ENCODE measurements at regions not wholly inside any gene's neighbourhood (a gene's known extent, or its start where the extent isn't known, plus 50 kb on each side); places are given as distances from the start of the nearest gene placed in this dataset.

DNA sequence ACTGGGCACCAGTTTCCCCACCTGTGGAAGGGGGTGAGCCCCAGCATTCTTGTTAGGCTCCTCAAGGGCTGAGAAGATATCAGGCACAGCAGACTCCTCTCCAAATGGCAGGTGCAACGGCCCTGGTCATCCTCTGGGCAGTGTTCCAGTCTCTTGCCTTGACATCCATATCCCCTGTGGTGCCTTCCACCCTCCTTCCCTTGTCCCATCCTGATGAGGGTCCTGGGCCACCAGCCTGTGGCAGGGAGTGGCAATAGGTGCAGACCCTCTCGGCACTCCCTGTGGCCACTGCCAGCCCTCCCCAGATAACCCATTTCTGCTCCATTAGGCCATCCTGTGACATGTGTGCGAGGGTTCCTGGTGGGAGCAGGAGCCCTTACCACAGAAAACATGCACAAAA, 78.8 kb upstream of the NECTIN1 start:
- TF ChIP-seq, protein P1, sequence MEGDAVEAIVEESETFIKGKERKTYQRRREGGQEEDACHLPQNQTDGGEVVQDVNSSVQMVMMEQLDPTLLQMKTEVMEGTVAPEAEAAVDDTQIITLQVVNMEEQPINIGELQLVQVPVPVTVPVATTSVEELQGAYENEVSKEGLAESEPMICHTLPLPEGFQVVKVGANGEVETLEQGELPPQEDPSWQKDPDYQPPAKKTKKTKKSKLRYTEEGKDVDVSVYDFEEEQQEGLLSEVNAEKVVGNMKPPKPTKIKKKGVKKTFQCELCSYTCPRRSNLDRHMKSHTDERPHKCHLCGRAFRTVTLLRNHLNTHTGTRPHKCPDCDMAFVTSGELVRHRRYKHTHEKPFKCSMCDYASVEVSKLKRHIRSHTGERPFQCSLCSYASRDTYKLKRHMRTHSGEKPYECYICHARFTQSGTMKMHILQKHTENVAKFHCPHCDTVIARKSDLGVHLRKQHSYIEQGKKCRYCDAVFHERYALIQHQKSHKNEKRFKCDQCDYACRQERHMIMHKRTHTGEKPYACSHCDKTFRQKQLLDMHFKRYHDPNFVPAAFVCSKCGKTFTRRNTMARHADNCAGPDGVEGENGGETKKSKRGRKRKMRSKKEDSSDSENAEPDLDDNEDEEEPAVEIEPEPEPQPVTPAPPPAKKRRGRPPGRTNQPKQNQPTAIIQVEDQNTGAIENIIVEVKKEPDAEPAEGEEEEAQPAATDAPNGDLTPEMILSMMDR (IDR thresholded peaks at IDR 0.05; ENCODE audit: low read length) = no peak
- no peak for TF ChIP-seq EZH2 (IDR thresholded peaks at IDR 0.05; ENCODE audit: borderline replicate concordance, low read length)

All from OCI-LY1 (cell line).